Endothelial cell of umbilical vein (primary cell): ENCODE measurements at regions not wholly inside any gene's neighbourhood (a gene's known extent, or its start where the extent isn't known, plus 50 kb on each side); places are given as distances from the start of the nearest gene placed in this dataset.

Experiments
- BruUV-seq: library from RNA; stranded (reverse); fragments of 400-500 nt; replicated peaks from 2 replicates; lab custom pipeline; 2021; lab: Mats Ljungman, UMichigan
- CTCF ChIA-PET: fragments of 300-600, 350-600 bp; sonication (Branson Sonifier 250); formaldehyde crosslinking; loops from one replicate; lab custom pipeline; 2021; ENCODE audit warnings: antibody characterized with exemption, inconsistent platforms; lab: Charles Lee
- POLR2A ChIA-PET: fragments of 300-600, 350-600 bp; sonication (Branson Sonifier 250); formaldehyde crosslinking; loops from one replicate; lab custom pipeline; 2021; ENCODE audit warnings: antibody characterized with exemption, inconsistent platforms; lab: Charles Lee
- DNase-seq: peaks from one replicate; pipeline ENCODE4 v3.0.0-alpha.2; 2011; ENCODE audit warnings: low read depth, low spot score
- FAIRE-seq: peaks from 2 replicates; lab custom pipeline; 2011; peaks lifted over from hg19 to GRCh38; lab: Jason Lieb, UNC
- H2AFZ ChIP-seq: 2 replicates; pipeline ENCODE4 v1.6.0; 2012; ENCODE audit warnings: low read depth, low read length, control low read depth, inconsistent platforms
- H3K27ac ChIP-seq: 2 replicates; pipeline ENCODE4 v1.5.1; 2011; ENCODE audit warnings: low read depth, mild to moderate bottlenecking, control low read depth, low read length, moderate library complexity; ENCODE audit not compliant: insufficient read depth
- H3K27me3 ChIP-seq, 2 experiments: 2 replicates each; pipeline versions ENCODE4 v1.6.0 to v1.6.1; 2011; ENCODE audit warnings: low read length in 2 of 2, mixed read lengths in 1 of 2; ENCODE audit not compliant: control insufficient read depth in 2 of 2, insufficient read depth in 2 of 2
- H3K36me3 ChIP-seq, 2 experiments: 2 replicates in 1 of 2; 3 replicates in 1 of 2; pipeline ENCODE4 v1.5.1; 2011; ENCODE audit warnings: low read length in 2 of 2, mild to moderate bottlenecking in 1 of 2, moderate library complexity in 1 of 2; ENCODE audit not compliant: control insufficient read depth in 2 of 2, insufficient read depth in 2 of 2; ENCODE audit errors: extremely low read depth in 1 of 2
- H3K4me1 ChIP-seq: 3 replicates; pipeline ENCODE4 v1.5.1; 2011; ENCODE audit warnings: mild to moderate bottlenecking, low read length; ENCODE audit not compliant: control insufficient read depth, insufficient read depth; ENCODE audit errors: extremely low read depth
- H3K4me2 ChIP-seq: 2 replicates; pipeline ENCODE4 v1.6.1; 2011; ENCODE audit warnings: low read length, control low read depth, mixed read lengths; ENCODE audit not compliant: insufficient read depth
- H3K4me3 ChIP-seq, 3 experiments: fragments of 200-600 bp in 1 of 3; sonication (generic), shearing (Covaris generic) in 1 of 3; replicated peaks in 1 of 3; 2 replicates each; pipeline ENCODE4 v1.5.1; 2011 to 2016; ENCODE audit warnings: control low read depth in 3 of 3, low read length in 3 of 3, mild to moderate bottlenecking in 2 of 3, inconsistent platforms in 1 of 3, low read depth in 1 of 3, moderate library complexity in 1 of 3; ENCODE audit not compliant: insufficient read depth in 1 of 3
- H3K79me2 ChIP-seq: 2 replicates; pipeline ENCODE4 v1.6.0; 2012; ENCODE audit warnings: low read length, inconsistent platforms; ENCODE audit not compliant: control insufficient read depth, insufficient read depth
- H3K9ac ChIP-seq: replicated peaks from 2 replicates; pipeline ENCODE3; 2011; ENCODE audit warnings: low read length, control low read depth; ENCODE audit not compliant: insufficient read depth; ENCODE audit errors: extremely low read depth
- H3K9me1 ChIP-seq: replicated peaks from 3 replicates; pipeline ENCODE4 v1.6.0; 2011; ENCODE audit warnings: mild to moderate bottlenecking, low read length; ENCODE audit not compliant: control insufficient read depth, insufficient read depth; ENCODE audit errors: extremely low read depth
- H3K9me3 ChIP-seq: replicated peaks from 2 replicates; pipeline ENCODE4 v1.5.1; 2012; ENCODE audit warnings: low read length, inconsistent platforms; ENCODE audit not compliant: control insufficient read depth, insufficient read depth
- H4K20me1 ChIP-seq: replicated peaks from 2 replicates; pipeline ENCODE3; 2011; ENCODE audit warnings: mild to moderate bottlenecking, low read length; ENCODE audit not compliant: control insufficient read depth, insufficient read depth; ENCODE audit errors: extremely low read depth
- CTCF ChIP-seq, 2 donors: IDR thresholded peaks; 1 replicate in 1 of 2; 2 replicates in 1 of 2; pipeline ENCODE4 v1.5.1; 2011; ENCODE audit warnings: low read length in 2 of 2, mild to moderate bottlenecking in 2 of 2, moderate library complexity in 2 of 2, control low read depth in 1 of 2, inconsistent platforms in 1 of 2, low read depth in 1 of 2; ENCODE audit not compliant: insufficient read depth in 1 of 2; ENCODE audit errors: extremely low read depth in 1 of 2
- EZH2 ChIP-seq: IDR thresholded peaks from 2 replicates; pipeline ENCODE4 v1.6.1; 2012; ENCODE audit warnings: borderline replicate concordance, low read depth, mild to moderate bottlenecking, moderate library complexity, low read length, inconsistent platforms; ENCODE audit not compliant: severe bottlenecking
- FOS ChIP-seq: IDR thresholded peaks from 2 replicates; pipeline ENCODE4 v1.6.1; 2011; ENCODE audit warnings: mild to moderate bottlenecking, low read length, moderate library complexity, borderline replicate concordance; ENCODE audit not compliant: insufficient read depth
- GATA2 ChIP-seq: IDR thresholded peaks from 2 replicates; pipeline ENCODE4 v1.7.0; 2011; ENCODE audit warnings: low read depth, mild to moderate bottlenecking, moderate library complexity, mixed read lengths, low read length; ENCODE audit not compliant: insufficient read length, insufficient read depth
- JUN ChIP-seq: IDR thresholded peaks from 2 replicates; pipeline ENCODE4 v1.6.1; 2011; ENCODE audit warnings: borderline replicate concordance, low read depth; ENCODE audit not compliant: insufficient read length, insufficient read depth
- MAX ChIP-seq: IDR thresholded peaks from 2 replicates; pipeline ENCODE4 v1.6.1; 2011; ENCODE audit not compliant: insufficient read depth, insufficient read length
- MYC ChIP-seq: IDR thresholded peaks from one replicate; pipeline ENCODE4 v1.6.1; 2011; ENCODE audit warnings: mild to moderate bottlenecking, low read depth, low read length
- POLR2A ChIP-seq: IDR thresholded peaks from 2 replicates; pipeline ENCODE4 v1.6.1; 2012; ENCODE audit warnings: low read depth, mild to moderate bottlenecking, control low read depth, low read length
- POLR2AphosphoS5 ChIP-seq: IDR thresholded peaks from 2 replicates; pipeline ENCODE4 v1.6.1; 2012; ENCODE audit warnings: low read depth, mild to moderate bottlenecking, control low read depth, low read length, moderate library complexity; ENCODE audit not compliant: insufficient read depth
- dilution Hi-C: fragments of 300-500 bp; cut with MboI; formaldehyde crosslinking; loops from one replicate; pipeline ENCODE4 v1.15.0; 2019; ENCODE audit warnings: low sequenced_read_pairs; ENCODE audit not compliant: extremely low pct_ligation_motif_present
- intact Hi-C: fragments of 100-400 bp; cut with micrococcal nuclease; formaldehyde crosslinking; loops from one replicate; pipeline ENCODE4 v1.10.0; 2022

- intact Hi-C loops (no loop called here), dilution Hi-C loops (no loop called here)
- ChIA-PET CTCF (interaction anchor here (0.6 to 1.2 kb wide), 3 partner anchors 20 to 58 kb away, joined by 3 to 5 read pairs (median 3); no protein-coding TSS in a partner anchor), POLR2A (interaction anchor here (0.6 kb wide), 1 partner anchor 202 kb away, joined by 4 read pairs; no protein-coding TSS in a partner anchor)
- TF ChIP-seq FOS: no peak
- no peak for TF ChIP-seq POLR2A
- no peak for TF ChIP-seq MAX
- TF ChIP-seq MYC: no peak
- no peak for TF ChIP-seq EZH2
- no peak for TF ChIP-seq GATA2
- TF ChIP-seq POLR2AphosphoS5: no peak
- no peak for TF ChIP-seq CTCF (IDR thresholded peaks at IDR 0.05; ENCODE audit: extremely low read depth in 1 of 2, insufficient read depth in 1 of 2, low read depth in 1 of 2, low read length in 2 of 2)
- no peak for TF ChIP-seq JUN
- H3K27me3 ChIP-seq: no peaks in the 10 kb centered on the region
- H3K36me3 ChIP-seq: no peaks in the 10 kb centered on the region
- no peaks in the 10 kb centered on the region for H3K9me3 ChIP-seq
- DNase-seq: no peak
- no peak overlapping the region for H2AFZ ChIP-seq
- no peaks in the 10 kb centered on the region for H3K9me1 ChIP-seq
- H3K9ac ChIP-seq: no peak overlapping the region
- H3K4me1 ChIP-seq: no peaks in the 10 kb centered on the region
- no TSS peak for BruUV-seq
- H3K79me2 ChIP-seq: no peaks in the 10 kb centered on the region
- H3K4me3 ChIP-seq: no peak overlapping the region
- no peak overlapping the region for H3K4me2 ChIP-seq
- no peak overlapping the region for H3K27ac ChIP-seq
- H4K20me1 ChIP-seq: no peaks in the 10 kb centered on the region
- FAIRE-seq: no peak
Measured at GRCh38 chr10:114728325-114728724, 70.2 kb upstream of the ABLIM1 start.
